K562 (cell line): ENCODE measurements at regions not wholly inside any gene's neighbourhood (a gene's known extent, or its start where the extent isn't known, plus 50 kb on each side); places are given as distances from the start of the nearest gene placed in this dataset.

Source experiments
- ATAC-seq: fragments of 200-7000 bp; cut with Tn5 transposase; 3 replicates; pipeline ENCODE4 v1.9.1; 2020; ENCODE audit warnings: moderate library complexity
- BruUV-seq: library from RNA; stranded (reverse); fragments of 400-500 nt; replicated peaks from 2 replicates; lab custom pipeline; 2021; lab: Mats Ljungman, UMichigan
- CTCF ChIA-PET: fragments of 300-600 bp; formaldehyde crosslinking; extraction: SDS; loops from one replicate; lab custom pipeline; 2021; ENCODE audit warnings: low intra/inter-chr PET ratio; lab: Yijun Ruan, JAX
- POLR2A ChIA-PET: fragments of 300-600, 350-650 bp; sonication (Branson Sonifier 250); formaldehyde crosslinking; extraction: SDS; loops from one replicate; lab custom pipeline; 2021; ENCODE audit warnings: antibody characterized with exemption, inconsistent platforms; lab: Yijun Ruan, JAX
- DNase-seq, 4 experiments: peaks; one replicate each; pipeline versions ENCODE4 v3.0.0 to v3.0.0-alpha.2; 2011 to 2018; ENCODE audit warnings: low spot score in 3 of 4, mixed read lengths in 3 of 4; ENCODE audit errors: extremely low read depth in 1 of 4
- FAIRE-seq: peaks from 2 replicates; lab custom pipeline; 2011; peaks lifted over from hg19 to GRCh38; lab: Jason Lieb, UNC
- H2AFZ ChIP-seq: 2 replicates; pipeline ENCODE4 v1.6.0; 2011; ENCODE audit warnings: low read depth, low read length, control low read depth, inconsistent platforms
- H3K27ac ChIP-seq: fragments of 200-600 bp; 3 replicates; pipeline ENCODE4 v1.8.0; 2011; ENCODE audit warnings: low read depth, mild to moderate bottlenecking, control low read depth, inconsistent platforms, low read length, moderate library complexity, mixed read lengths; ENCODE audit errors: extremely low read depth
- H3K27me3 ChIP-seq, 2 experiments: fragments of 300-600 bp in 1 of 2; 2 replicates in 1 of 2; 3 replicates in 1 of 2; pipeline versions ENCODE4 v1.6.0 to v1.8.0; 2011; ENCODE audit warnings: inconsistent platforms in 2 of 2, low read length in 2 of 2, mild to moderate bottlenecking in 1 of 2, mixed read lengths in 1 of 2, moderate library complexity in 1 of 2; ENCODE audit not compliant: control insufficient read depth in 2 of 2, insufficient read depth in 2 of 2
- H3K36me3 ChIP-seq: fragments of 300-600 bp; 3 replicates; pipeline ENCODE4 v1.8.0; 2011; ENCODE audit warnings: mild to moderate bottlenecking, low read length, inconsistent platforms; ENCODE audit not compliant: control insufficient read depth, insufficient read depth
- H3K4me1 ChIP-seq, 2 experiments: fragments of 200-600 bp in 1 of 2; replicated peaks in 1 of 2; 2 replicates in 1 of 2; 3 replicates in 1 of 2; pipeline versions ENCODE4 v1.5.1 to v1.8.0; 2011; ENCODE audit warnings: inconsistent platforms in 2 of 2, low read length in 2 of 2, mild to moderate bottlenecking in 1 of 2, mixed read lengths in 1 of 2, moderate library complexity in 1 of 2; ENCODE audit not compliant: control insufficient read depth in 2 of 2, insufficient read depth in 2 of 2
- H3K4me2 ChIP-seq: 2 replicates; pipeline ENCODE4 v1.6.1; 2011; ENCODE audit warnings: low read length, control low read depth, inconsistent platforms, mixed read lengths; ENCODE audit not compliant: insufficient read depth
- H3K4me3 ChIP-seq: fragments of 200-600 bp; sonication (generic), shearing (Covaris generic); 2 replicates; pipeline ENCODE4 v1.5.1; 2016; ENCODE audit warnings: control low read depth, inconsistent platforms
- H3K79me2 ChIP-seq: fragments of 200-600 bp; 3 replicates; pipeline ENCODE4 v1.8.0; 2011; ENCODE audit warnings: low read length, inconsistent platforms; ENCODE audit not compliant: control insufficient read depth, insufficient read depth
- H3K9ac ChIP-seq, 2 experiments: 2 replicates each; pipeline versions ENCODE4 v1.6.0 to v1.6.1; 2011; ENCODE audit warnings: low read depth in 2 of 2, low read length in 2 of 2, control low read depth in 1 of 2, inconsistent platforms in 1 of 2, mild to moderate bottlenecking in 1 of 2, mixed read lengths in 1 of 2; ENCODE audit not compliant: insufficient read depth in 1 of 2
- H3K9me1 ChIP-seq: one replicate; pipeline ENCODE4 v1.6.0; 2011; ENCODE audit warnings: inconsistent platforms, mild to moderate bottlenecking, low read length, moderate library complexity; ENCODE audit not compliant: control insufficient read depth, insufficient read depth
- H3K9me3 ChIP-seq: replicated peaks from 2 replicates; pipeline ENCODE4 v1.5.1; 2011; ENCODE audit warnings: low read depth, low read length, inconsistent platforms; ENCODE audit not compliant: control insufficient read depth, insufficient read depth
- H4K20me1 ChIP-seq: replicated peaks from 2 replicates; pipeline ENCODE4 v1.6.1; 2011; ENCODE audit warnings: low read length, inconsistent platforms, mixed read lengths; ENCODE audit not compliant: control insufficient read depth, insufficient read depth
- CBX1 ChIP-seq: sonication (generic); IDR thresholded peaks from 2 replicates; pipeline ENCODE4 v1.6.1; 2016; ENCODE audit warnings: antibody characterized with exemption, low read depth, mild to moderate bottlenecking
- POU5F1 ChIP-seq: fragments of 150-350 bp; IDR thresholded peaks from 2 replicates; pipeline ENCODE4 v1.6.1; 2014; ENCODE audit warnings: borderline replicate concordance, low read length, low read depth, mild to moderate bottlenecking; ENCODE audit not compliant: partially characterized antibody
- RBM14 ChIP-seq: fragments of 200-400 bp; formaldehyde crosslinking; IDR thresholded peaks from 2 replicates; pipeline ENCODE4 v1.6.1; 2018; ENCODE audit warnings: low read depth, mild to moderate bottlenecking, low read length, moderate library complexity, borderline replicate concordance; ENCODE audit not compliant: insufficient read depth
- SRSF3 ChIP-seq: fragments of 200-400 bp; formaldehyde crosslinking; IDR thresholded peaks from 2 replicates; pipeline ENCODE4 v1.6.1; 2016; ENCODE audit warnings: mild to moderate bottlenecking, low read length, moderate library complexity; ENCODE audit not compliant: insufficient read depth
- TAL1 ChIP-seq: fragments of 450-650 bp; IDR thresholded peaks from 2 replicates; pipeline ENCODE4 v1.6.1; 2016; ENCODE audit warnings: mild to moderate bottlenecking
- ZNF121 ChIP-seq: sonication (generic); formaldehyde crosslinking; conservative IDR thresholded peaks from 2 replicates; pipeline ENCODE4 v1.8.0; 2022; ENCODE audit warnings: missing genetic modification reagents
- ZNF586 ChIP-seq: fragments of 450-650 bp; formaldehyde crosslinking; conservative IDR thresholded peaks from 2 replicates; pipeline ENCODE4 v1.4.0; 2020; ENCODE audit warnings: mild to moderate bottlenecking, moderate library complexity
- ZNF785 ChIP-seq: fragments of 250-450 bp; sonication (Bioruptor Pico); IDR thresholded peaks from 2 replicates; pipeline ENCODE4 v1.4.0; 2020; ENCODE audit warnings: mild to moderate bottlenecking
- in situ Hi-C: fragments of 300-500 bp; cut with MboI; formaldehyde crosslinking; loops from 4 replicates; pipeline ENCODE4 v1.15.0; 2018; ENCODE audit warnings: inconsistent platforms, mixed read lengths
- intact Hi-C: fragments of 100-400 bp; cut with micrococcal nuclease; formaldehyde crosslinking; loops from 2 replicates; pipeline ENCODE4 v1.14.2; 2022
- TF ChIP-seq, protein P1 (sequence below): fragments of 450-650 bp; formaldehyde crosslinking; IDR thresholded peaks from 2 replicates; pipeline ENCODE4 v1.4.0; 2020; ENCODE audit warnings: mild to moderate bottlenecking, mixed read lengths
- TF ChIP-seq, protein P2 (sequence below): fragments of 250-450 bp; sonication (Bioruptor Pico); IDR thresholded peaks from 2 replicates; pipeline ENCODE4 v1.4.0; 2020; ENCODE audit warnings: mild to moderate bottlenecking, moderate library complexity

DNA sequence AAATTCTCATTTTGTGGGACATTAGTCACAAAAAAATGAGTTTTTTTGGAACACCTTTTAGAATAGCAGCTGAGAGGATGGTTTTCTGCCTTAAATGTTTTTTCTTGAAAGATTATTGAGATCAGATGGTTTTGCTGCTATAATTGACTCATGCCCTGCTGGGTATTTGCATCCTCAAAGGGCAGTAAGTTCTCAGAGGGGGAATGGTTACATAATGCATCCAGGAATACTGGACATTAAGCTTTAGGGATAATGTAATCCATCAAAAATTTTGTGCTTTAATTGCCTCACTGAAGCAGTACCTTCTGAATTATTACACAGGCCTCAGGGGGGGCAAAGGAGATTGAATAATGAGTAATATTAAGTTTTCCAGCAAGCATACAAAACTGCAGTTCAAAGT, 866.3 kb upstream of the SPRY2 start:
- BruUV-seq = no TSS peak
- POLR2A ChIA-PET = no interaction called here

More for the DNA sequence above, 866.3 kb upstream of the SPRY2 start:
- Histone ChIP-seq H3K4me3 (no peak overlapping the region), H3K9ac (no peak overlapping the region), H3K79me2 (no peaks in the 10 kb centered on the region), H3K9me3 (no peaks in the 10 kb centered on the region), H3K27me3 (no peaks in the 10 kb centered on the region), H4K20me1 (no peaks in the 10 kb centered on the region), H3K36me3 (no peaks in the 10 kb centered on the region), H3K27ac (no peak overlapping the region), H2AFZ (no peak overlapping the region), H3K4me1 (no peaks in the 10 kb centered on the region), H3K4me2 (no peak overlapping the region), H3K9me1 (no peaks in the 10 kb centered on the region)
- in situ Hi-C loops (no loop called here), intact Hi-C loops (no loop called here)
- FAIRE-seq (no peak), ATAC-seq (no peak), DNase-seq (no peak)
- CTCF ChIA-PET = no interaction called here
- TF ChIP-seq POU5F1 (no peak), CBX1 (no peak), ZNF586 (no peak), SRSF3 (no peak), ZNF121 (no peak), TAL1 (no peak), ZNF785 (no peak), RBM14 (no peak)
- TF ChIP-seq, protein P1, sequence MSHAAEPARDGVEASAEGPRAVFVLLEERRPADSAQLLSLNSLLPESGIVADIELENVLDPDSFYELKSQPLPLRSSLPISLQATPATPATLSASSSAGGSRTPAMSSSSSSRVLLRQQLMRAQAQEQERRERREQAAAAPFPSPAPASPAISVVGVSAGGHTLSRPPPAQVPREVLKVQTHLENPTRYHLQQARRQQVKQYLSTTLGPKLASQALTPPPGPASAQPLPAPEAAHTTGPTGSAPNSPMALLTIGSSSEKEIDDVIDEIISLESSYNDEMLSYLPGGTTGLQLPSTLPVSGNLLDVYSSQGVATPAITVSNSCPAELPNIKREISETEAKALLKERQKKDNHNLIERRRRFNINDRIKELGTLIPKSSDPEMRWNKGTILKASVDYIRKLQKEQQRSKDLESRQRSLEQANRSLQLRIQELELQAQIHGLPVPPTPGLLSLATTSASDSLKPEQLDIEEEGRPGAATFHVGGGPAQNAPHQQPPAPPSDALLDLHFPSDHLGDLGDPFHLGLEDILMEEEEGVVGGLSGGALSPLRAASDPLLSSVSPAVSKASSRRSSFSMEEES (CRISPR knock-in tag) = no peak
- TF ChIP-seq, protein P2, sequence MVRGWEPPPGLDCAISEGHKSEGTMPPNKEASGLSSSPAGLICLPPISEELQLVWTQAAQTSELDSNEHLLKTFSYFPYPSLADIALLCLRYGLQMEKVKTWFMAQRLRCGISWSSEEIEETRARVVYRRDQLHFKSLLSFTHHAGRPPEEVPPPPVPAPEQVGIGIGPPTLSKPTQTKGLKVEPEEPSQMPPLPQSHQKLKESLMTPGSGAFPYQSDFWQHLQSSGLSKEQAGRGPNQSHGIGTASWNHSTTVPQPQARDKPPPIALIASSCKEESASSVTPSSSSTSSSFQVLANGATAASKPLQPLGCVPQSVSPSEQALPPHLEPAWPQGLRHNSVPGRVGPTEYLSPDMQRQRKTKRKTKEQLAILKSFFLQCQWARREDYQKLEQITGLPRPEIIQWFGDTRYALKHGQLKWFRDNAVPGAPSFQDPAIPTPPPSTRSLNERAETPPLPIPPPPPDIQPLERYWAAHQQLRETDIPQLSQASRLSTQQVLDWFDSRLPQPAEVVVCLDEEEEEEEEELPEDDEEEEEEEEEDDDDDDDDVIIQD = no peak
